Epithelial cell of prostate (primary cell): ENCODE measurements at regions not wholly inside any gene's neighbourhood (a gene's known extent, or its start where the extent isn't known, plus 50 kb on each side); places are given as distances from the start of the nearest gene placed in this dataset.
A peak's percentile ranks its signal among the peaks of the same experiment; 100 is the strongest.

Source experiments
- DNase-seq: peaks from one replicate; pipeline ENCODE4 v3.0.0-alpha.2; 2011; ENCODE audit warnings: low read depth, low spot score
- H3K27ac ChIP-seq: fragments of 450-650 bp; 2 replicates; pipeline ENCODE4 v1.5.1; 2017; ENCODE audit warnings: mild to moderate bottlenecking

- no peak overlapping the region for H3K27ac ChIP-seq
- no peak for DNase-seq
Observed at GRCh38 chr12:20967756-20968155, 157.3 kb downstream of the SLCO1B3 start.

GRCh38 chr12:20969766-20970165, 159.3 kb downstream of the SLCO1B3 start:
- no peak overlapping the region for H3K27ac ChIP-seq
- DNase-seq, result no peak

DNA sequence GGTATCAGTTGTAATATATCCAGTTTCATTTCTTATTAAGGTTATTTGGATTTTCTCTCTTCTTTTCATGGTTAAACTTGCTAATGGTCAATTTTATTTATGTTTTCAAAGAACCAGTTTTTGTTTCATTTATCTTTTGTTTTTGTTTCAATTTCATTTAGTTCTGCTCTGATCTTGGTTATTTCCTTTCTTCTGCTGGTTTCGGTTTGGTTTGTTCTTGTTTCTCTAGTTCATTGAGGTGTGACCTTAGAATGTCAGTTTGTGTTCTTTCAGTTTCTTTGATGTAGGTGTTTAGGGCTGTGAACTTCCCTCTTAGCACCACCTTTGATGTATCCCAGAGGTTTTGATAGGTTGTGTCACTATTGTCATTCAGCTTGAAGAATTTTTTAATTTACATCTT, 145.6 kb upstream of the SLCO1B1 start:
- H3K27ac ChIP-seq, result no peak overlapping the region
- no peak for DNase-seq

DNA sequence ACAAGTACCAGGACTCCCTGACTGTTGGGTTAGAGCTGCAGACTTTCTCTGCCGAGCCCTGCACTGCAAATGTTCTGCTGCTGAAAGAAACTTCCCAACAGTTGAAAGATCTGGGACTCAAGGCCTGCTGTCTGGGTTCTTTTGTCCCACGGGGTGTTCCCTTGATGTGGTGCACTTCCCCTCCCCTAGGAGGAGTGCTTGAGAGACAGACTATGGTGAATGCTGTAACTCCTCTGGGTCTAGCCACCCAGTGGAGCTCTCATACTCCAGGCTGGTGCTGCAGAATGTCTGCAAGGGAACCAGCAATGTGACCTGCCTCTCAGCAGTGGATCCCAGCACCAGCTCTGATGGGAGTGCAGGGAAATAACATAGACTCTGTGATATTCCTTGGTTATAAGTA, 129.2 kb upstream of the SLCO1B1 start:
- no peak for DNase-seq
- H3K27ac ChIP-seq, result no peak overlapping the region

DNA sequence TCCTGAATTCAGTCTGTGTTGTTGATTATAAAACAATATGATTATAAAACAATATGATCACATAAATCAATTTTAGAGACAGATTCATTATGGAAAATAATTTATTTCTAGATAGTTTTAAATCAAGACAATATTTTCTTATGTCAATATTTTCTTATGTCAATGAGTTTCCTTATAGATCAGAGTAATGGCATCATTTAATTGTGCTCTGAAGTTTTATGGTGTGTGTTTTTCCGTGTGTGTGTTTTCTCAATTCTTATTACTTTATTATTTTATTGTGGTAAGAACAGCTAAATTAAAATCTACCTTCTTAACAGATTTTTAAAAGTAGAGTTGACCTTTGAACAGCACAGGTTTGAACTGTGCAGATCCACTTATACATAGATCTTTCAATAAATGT, 105.3 kb upstream of the SLCO1B1 start:
- no peak for DNase-seq
- no peak overlapping the region for H3K27ac ChIP-seq

DNA sequence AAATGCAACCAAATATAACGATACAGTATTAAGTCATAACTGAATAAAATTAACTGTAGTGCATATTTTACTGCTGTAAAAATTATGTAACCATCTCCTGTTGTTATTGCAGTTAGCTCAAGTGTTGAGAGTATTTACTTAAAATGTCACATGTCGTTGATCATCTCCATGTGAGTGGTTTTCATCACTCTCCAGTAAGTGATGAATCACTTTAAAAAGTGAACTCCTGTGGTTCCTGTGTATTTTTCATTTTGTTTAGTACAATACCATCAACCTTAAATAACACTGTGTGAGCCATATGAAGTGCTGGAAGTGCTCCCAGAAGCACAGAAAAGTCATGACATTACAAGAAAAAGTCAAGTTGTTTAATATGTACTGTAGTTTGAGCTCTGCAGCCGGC, 104.7 kb upstream of the SLCO1B1 start:
- no peak for DNase-seq

GRCh38 chr12:21054334-21054733, 76.7 kb upstream of the SLCO1B1 start:
- no peak overlapping the region for H3K27ac ChIP-seq
- DNase-seq, result no peak

More for the DNA sequence above, 104.7 kb upstream of the SLCO1B1 start:
- no peak overlapping the region for H3K27ac ChIP-seq

DNA sequence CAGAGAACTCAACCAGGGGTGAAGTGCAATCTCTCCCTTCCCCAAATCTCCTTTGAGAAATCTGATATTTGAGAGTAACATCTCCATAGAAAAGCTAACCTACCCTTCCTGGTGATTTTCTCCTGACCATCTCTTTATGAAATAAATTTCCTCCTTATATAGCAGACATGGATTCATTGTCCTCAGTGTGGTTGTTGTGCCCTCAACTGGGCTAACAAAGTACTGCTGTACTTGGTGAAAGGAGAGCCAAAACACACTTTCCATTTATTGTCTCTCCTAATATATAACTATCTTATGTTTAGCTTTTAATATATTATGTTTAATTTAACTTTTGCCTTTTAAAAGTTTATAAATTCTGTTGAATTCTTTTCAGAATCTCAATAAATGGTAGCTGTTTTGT, 65.1 kb upstream of the SLCO1B1 start:
- H3K27ac ChIP-seq, result no peak overlapping the region
- no peak for DNase-seq

- H3K27ac ChIP-seq, result peak overlapping the region; percentile 41
- DNase-seq, result no peak
Observed at GRCh38 chr12:21073129-21073528, 57.9 kb upstream of the SLCO1B1 start.

DNA sequence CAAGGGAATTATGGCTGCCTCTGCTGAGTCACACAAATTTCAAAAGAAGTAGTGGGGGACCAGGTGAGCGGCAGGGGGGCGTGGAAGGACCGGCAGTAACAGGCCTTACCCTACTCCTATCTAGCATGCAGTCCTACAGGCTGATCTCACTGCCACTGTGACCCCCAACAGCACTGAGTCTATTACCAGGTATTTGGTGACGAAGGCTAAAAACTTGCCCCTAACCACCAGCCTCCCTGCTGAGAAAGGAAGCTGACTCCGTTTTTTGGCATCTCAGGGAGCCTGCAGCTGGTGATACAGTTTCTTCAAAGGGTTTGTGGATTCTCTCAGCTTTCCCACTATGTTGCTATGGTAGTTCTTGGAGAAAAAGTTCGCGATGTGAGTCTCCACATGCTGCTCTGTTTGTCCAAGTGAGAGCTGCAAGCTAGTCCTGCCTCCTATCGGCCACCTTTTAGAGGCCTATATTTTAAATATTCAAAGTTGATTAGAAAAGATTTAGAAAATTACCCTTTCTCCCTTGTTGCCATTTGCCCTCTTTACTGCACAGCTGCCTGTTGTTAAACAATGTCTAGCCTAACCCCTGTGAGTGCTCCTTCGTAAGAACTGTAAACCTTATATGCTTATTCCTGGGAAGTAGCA, 57.1 kb upstream of the SLCO1B1 start:
- DNase-seq, result peak; percentile 18
- peak overlapping the region; percentile 41 for H3K27ac ChIP-seq
